DMS114 treated with DMSO at 0.1 percent for 48 hours (cell line): ENCODE measurements at regions not wholly inside any gene's neighbourhood (a gene's known extent, or its start where the extent isn't known, plus 50 kb on each side); places are given as distances from the start of the nearest gene placed in this dataset.
A peak's percentile ranks its signal among the peaks of the same experiment; 100 is the strongest.
"Not testable (repeated sequence)": the region's sequence is repeated elsewhere in the genome, so short reads cannot be mapped to it uniquely, and the experiment has no call there.

Source experiments
- DNase-seq: peaks from one replicate; lab custom pipeline; 2025; ENCODE audit not compliant: unreplicated experiment; lab: John Stamatoyannopoulos, UW

DNA sequence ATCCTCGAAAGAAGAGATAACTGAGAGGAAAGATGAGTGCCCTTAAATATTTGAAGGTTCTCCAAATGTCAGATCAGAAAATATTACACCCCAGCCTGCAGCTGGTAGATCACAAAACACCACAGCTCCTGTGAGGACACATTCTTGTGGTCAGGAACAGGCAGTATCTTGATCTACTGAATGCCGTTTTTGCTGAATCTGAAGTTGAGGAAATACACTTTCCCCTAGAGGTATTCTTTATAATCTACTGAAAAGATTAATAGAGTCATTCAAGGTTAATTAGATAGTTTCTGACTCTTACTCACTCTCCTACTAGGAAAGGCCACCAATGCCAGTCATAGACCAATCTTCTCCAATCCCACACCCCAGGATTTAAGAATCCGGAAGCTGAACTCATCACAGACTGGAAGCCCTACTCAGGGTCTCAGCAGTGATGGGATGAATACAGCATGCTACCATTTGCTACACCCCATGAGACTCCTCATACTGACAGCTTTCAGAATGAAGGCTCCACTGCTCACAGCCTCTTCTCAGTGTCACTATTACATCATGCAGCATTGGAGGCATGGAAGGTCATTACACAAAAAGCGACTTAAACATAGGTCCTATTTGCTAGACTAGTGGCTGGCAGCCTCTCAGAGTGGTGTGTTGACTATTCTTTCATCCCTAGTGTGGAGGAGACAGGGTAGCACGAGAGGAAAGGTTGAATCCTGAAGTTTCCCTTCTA lies 143.9 kb upstream of the SLC1A3 start:
- no peak for DNase-seq

DNA sequence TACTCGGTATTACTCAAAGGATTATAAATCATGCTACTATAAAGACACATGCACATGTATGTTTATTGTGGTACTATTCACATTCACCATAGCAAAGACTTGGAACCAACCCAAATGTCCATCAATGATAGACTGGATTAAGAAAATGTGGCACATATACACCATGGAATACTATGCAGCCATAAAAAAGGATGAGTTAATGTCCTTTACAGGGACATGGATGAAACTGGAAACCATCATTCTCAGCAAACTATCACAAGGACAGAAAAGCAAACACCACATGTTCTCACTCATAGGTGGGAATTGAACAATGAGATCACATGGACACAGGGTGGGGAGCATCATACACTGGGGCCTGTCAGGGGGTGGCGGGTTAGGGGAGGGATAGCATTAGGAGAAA lies 130.5 kb upstream of the SLC1A3 start:
- DNase-seq = not testable (repeated sequence)

DNA sequence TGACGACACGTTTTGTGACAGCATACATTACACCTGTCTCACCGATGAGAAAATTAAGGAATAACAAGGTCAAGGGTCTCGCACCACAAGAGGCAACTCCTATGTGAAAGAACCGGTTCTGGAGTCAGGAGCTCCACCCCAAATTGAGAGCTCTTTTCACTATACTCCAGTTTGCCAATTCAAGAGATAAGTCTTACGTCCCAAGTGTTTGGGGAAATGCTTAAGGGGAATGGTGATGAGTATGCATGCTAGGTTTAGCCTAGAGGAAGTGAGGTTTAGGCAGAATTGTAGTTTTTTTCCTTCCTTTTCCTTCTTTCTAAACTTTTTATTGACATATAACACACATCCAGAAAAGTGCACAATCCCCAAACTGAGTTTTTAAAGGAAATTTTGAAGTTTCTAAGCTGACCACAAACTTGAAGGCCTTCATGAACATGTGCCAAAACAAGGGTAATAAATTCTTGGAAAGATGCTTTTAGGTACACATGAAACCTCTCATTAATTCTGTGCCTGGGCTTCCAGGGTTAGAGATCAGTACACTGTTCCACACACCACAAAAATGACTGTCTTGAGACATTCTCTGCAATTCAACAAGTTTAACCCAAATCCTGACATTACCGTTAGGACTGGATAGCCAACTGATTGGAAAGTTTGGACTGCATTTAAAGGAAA lies 127.6 kb upstream of the SLC1A3 start:
- no peak for DNase-seq

DNA sequence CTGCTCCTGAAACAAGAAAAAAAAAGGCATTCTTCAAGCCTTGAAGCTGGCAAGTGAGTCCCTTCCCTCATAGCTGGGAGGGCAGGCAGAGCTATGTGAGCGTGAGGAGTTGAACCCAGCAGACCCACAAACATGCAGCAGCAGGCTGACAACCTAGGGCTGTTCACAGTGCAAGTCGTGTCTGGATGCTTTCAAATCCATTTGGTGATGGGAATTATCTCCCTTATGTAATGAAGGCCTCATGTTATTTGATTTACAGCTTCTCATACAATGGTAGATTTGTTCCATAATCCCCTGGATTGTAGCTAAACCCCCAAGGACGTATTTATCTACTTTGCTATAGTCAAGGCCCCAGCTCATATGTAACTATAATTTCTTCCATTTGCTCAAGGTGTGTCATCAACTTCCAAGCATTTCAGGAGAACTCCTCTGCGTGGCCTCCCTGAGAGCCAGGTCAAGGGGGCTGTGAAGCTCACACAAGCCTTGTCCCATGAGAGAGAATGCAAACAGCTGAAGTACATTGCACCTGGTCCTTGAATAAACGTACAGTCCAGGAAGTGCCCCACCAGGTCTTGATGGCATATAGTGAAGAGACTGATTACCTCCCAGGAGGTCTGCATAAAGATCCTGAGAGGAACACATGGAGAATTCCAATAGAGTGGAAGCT lies 124.8 kb upstream of the SLC1A3 start:
- no peak for DNase-seq

DNA sequence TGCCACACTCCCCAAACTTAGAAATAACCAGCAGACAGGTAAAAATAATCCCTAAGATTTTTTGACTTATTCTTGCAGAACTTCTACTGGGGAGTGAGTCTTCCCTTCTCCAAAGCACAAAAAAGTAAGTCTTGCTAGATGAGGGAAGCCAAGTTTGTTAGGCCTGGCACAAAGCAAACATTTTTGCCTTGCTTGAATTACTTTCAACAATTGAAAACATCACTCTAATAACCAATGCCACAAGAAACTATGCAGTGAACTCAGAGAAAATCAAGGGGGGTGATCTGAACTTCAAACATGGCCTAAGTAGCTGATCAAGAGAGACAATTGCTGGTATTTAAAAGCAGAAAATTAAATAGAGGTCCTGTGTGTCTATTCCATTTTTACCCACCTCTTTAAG lies 123.6 kb upstream of the SLC1A3 start:
- no peak for DNase-seq

DNA sequence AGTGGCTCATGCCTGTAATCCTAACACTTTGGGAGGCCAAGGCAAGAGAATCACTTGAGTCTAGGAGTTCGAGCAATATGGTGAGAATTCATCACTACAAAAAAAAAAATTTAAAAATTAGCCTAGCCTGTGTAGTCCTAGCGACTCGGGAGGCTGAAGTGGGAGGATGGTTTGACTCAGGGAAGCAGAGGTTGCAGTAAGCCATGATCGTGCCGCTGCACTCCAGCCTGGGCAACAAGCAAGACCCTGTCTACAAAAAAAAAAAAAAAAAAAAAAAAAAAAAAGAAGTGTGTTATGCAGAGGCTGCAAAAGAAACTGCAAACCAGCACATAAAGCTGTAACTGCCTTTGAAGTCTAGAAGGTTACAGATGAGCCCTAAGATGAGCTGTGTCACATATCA lies 116.9 kb upstream of the SLC1A3 start:
- DNase-seq = no peak

DNA sequence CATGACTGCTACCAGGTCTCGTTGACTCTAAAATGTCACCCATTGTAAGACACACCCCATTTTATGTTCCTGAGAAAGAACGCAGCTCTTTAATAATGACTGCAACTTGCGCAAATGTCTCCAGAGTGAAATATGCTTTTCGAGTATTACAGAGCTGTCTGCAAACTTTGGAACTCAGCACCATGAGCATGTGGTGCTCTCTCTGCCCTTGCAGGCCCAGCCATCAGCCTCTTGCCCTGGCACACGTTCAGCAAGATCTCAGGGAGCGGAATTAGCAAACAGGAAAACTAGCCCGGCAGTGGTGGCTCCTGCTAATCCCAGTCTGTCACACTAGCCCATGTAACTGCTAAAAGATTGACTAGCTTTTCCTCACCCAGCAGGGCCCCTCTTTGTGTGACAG lies 114.5 kb upstream of the SLC1A3 start:
- DNase-seq = no peak

DNA sequence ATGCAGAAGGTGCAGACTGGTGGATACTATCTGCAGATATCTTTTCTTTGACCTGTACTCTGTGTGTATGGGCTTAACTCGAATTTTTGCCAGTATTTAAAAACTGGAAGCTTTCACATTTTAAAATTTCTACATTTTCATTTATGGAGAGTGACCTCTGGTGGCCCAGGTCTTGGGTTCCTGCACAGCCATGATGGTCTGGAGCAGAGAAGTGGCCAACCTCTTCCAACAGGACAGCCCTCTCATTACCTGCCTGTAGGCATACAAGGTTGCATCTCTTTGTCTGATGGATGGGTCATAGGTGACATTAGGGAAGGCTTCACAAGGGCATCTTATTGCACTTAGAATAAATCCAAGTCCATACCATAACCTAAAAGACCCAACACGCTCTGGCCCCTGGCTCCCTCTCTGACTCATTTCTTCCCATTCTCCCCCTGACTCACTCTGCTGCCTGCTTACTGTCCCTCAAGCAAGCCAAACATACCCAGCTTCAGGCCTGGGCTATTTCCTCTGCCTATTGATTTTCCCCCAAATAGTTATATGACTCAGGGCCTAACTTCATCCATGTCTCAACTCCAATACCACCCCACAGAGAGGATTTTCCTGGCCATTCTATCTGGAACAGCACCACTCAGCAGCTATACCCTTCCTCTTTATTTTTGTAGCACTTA lies 113.3 kb upstream of the SLC1A3 start:
- no peak for DNase-seq

DNA sequence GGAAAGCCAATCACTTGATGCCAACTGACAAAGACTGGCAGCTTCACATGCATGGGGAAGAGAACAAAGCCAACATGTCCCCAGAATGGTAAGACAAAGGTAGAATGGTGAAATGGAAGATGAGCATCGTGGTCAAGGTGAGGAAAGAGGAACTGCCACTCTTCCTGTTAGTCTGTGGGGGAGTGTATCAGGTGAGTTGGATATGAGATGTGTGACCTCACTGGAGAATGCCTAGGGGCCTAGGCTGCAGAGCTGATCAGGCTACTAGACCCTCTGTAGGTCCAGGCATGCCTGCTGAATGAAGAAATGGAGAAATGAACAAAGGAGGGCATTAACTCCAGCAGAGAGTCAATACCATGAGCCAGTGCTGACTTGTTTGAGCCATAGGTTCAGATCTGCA lies 112.4 kb upstream of the SLC1A3 start:
- no peak for DNase-seq

DNA sequence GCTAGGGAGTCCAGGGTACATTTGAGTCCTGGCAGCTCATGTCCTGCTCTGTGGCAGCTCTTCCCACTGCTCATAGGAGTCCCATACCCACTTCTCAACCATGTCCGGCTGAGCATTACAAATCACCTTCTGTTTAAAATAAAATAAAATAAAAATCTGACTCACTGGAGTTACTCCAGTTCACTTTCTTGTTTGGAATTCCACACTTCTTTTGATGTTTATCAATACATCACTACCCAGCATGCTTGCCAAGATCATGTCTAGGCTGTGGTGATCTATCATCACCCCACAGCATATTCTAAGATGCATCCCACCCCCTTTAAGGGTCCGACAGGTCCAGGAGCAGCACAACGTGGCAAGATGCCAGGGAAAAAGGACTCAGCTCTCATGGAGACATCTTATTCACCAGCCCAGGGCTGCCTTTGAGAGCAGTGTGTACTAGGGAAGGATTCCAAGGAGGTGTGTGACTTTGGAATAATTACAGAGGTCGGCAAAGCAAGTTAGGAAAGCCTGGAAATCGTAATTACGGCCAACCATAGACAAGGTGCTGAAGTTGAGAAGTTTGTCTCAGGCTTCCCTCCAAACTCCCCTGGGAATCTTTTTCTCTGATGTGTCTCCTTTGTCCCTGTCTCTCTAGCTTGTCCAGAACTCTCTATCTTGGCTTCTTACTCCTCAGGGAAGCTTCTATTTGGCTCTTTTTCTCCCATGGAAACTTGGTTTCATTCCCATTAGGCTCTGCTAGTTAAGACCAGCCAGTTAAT lies 111.4 kb upstream of the SLC1A3 start:
- no peak for DNase-seq

DNA sequence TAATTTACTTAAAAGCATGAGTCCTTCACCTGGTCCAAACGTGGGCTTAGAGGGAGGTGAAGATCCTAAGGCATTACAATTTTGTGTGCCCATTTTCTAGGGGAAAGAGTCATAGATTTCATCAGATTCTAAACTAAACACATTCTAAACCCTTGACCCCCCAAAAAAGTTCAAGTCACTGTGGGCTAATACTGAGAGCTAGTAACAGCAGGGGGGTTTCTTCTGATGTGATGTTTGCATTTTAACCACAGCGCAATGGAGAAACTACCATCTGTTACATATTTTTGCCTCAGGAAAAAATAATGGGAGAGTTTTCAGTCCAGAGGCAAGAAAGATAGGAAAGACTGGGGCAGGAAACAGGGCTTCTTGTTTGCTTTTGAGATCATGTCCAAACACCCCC lies 110.8 kb upstream of the SLC1A3 start:
- DNase-seq = no peak

DNA sequence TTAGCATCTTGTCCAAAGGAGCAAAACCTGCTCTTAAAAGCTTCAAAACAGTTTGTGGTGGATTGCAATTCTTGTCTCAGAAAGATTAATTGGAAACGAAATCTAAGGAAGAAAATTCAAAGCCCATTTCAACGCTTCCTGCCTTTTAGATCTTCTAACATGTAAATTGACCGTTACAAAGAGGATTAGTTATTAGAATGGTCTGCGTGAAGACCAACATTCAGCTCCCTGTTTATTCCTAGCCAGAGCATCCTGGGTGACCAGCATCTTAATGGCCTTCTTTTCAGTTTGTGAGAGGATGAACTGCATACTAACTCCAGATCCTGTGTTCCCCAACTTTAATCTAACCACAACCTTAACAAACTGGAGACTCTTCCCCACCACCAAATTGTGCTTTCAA lies 109.9 kb upstream of the SLC1A3 start:
- no peak for DNase-seq

DNA sequence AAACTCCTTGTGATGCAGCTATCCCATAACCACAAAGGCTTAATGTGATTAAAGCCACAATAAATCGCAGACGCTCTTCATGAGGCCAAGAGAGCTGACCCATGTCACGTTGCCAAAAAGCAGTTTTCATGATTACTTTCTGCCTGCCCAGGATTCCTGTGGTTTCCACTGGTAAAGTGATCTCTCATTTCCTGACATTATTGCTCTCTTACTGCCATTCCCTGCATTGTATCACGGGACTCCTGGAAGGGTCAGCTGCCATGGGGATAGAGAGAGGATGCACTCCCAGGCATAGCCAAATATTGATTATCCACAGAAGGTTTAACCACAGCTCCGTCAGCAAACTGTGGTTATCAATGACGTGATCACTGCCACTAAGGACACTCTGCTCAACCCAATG lies 103.8 kb upstream of the SLC1A3 start:
- DNase-seq = no peak

DNA sequence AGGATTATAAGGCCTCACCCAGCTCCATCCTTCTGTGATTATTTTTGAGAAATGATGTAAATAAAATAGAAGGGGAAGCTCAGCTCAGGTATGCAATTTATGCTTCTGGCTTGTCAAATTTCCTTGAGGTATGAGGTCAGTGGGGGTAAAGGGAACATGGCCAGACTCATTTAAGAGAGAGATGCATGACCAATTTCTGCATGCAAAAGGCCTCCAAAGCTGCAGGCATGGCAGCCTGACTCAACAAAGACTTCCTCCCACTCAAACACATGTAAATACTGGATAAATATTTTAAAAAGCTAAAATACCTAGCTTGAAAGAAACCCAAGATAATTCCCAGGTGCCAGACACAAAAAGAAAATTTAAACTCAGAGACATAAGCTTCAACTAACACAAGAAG lies 101.4 kb upstream of the SLC1A3 start:
- DNase-seq = no peak

DNA sequence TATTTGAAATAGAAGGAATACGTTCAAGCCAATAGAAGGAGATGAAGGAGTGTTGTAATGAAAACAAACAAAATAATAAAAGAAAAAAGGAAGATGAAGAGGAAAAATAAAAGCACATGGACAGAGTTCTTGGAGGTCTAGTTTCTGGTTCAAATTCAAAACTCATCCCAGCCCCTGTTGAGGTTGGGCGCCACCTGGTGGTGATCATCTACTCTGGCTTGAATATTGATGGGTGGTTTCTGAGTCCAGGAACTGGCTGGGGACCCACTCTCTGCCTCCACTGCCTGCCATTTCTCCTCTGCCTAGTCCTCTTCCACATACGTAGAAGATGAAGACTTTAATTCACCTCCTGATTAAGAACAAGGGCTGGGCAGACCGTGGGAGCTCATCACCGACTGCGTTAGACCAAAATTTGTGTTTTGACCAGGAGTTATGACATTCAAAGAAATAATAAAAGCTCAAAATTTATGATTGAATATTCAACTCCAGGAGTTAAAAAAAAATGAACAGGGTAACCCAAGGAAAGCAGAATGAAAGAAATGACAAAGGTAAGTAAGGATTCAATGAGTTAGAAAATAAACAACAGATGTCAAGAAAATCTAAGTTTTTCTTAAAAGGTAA lies 99.0 kb upstream of the SLC1A3 start:
- peak; percentile 40 for DNase-seq

DNA sequence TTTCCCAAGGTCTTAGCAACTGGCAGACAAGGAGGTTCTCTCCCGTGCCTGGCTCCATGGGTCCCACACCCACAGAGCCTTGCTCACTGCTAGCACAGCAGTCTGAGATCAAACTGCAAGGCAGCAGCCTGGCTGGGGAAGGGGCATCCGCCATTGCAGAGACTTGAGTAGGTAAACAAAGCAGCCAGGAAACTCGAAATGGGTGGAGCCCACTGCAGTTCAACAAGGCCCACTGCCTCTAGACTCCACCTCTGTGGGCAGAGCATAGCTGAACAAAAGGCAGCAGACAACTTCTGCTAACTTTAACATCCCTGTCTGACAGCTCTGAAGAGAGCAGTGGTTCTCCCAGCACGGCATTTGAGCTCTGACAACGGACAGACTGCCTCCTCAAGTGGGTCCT lies 98.1 kb upstream of the SLC1A3 start:
- DNase-seq = not testable (repeated sequence)

DNA sequence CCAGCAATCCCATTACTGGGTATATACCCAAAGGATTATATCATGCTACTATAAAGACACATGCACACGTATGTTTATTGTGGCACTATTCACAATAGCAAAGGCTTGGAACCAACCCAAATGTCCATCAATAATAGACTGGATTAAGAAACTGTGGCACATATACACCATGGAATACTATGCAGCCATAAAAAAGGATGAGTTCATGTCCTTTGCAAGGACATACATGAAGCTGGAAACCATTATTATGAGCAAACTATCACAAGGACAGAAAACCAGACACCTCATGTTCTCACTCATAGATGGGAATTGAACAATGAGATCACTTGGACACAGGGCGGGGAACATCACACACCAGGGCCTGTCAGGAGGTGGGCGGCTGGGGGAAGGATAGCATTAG lies 92.8 kb upstream of the SLC1A3 start:
- not testable (repeated sequence) for DNase-seq

DNA sequence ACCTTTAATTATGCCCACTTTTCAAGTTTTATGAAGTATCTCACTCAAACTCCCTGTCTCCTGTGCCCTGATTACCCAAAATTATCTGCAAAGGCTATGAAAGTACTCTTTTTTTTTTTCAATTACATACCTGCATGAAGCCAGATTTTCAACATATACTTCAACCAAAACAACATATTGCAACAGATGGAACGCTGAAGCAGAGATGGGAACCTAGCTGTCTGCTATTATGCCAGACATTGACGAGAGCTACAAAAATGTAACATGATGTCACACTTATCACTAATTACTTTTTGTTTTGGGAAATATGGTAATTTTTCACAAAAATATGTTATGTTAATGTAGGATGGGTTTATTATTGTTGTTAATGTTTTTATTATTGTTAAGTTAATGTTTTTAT lies 86.5 kb upstream of the SLC1A3 start:
- no peak for DNase-seq

DNA sequence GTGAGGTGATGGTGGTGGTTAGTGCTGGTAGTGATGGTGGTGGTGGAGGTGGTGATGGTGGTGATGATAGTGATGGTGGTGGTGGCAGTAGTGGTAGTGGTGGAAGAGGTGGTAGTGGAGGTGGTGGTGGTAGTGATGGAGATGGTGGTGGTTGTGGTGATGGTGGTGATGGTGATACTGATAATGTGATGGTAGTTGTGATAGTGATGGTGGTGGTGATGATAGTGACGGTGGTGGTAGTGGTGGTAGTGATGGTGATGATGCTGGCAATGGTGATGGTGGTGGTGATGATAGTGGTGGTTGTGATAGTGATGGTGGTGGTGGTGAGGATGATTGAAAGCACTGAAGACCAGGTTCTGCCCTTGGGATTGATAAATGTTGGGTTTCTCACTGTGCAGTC lies 85.2 kb upstream of the SLC1A3 start:
- DNase-seq = no peak

DNA sequence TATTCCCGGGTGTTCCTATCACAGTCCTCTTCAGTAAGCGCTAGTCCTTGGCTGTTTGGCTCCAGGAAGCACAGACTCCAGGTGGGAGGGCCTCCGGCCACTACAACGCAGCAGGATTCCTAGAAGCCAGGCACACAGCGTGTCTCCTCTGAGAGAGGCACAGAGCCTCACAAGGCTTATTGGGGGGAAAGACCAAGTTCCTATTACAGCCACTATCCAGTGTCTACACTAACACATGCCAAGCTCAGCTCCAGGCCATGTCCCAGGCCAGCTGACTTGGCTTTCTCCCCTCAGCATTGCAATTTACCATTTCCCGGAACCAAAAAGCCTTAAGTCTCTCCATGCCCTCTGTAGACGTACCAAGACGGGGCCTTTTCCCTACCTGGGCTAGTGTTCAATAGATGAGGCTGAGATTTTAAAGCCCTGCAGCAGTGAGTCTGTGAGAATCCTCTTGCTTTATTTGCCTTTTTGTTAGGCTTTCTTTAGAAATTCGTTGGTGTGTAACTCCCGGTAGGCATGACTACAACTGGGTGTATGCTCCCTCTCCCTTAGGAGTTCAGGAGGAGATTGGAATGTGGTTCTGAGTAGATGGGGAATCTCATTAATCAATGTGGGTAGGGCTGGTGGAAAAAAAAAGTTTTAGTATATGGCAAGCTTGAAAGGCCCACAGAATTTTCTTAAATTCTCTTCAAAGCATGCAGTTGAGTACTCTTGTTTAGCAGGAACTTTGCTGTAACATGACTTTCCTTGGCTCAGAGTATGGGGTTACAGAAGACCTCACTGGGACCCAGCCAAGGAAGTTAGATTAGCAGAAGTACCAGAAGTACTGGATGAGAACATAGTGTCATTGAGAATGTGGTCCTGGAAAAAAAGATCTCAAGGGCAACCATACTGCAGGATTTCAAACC lies 84.3 kb upstream of the SLC1A3 start:
- DNase-seq = no peak
